NCI-H1092 treated with DMSO at 0.1 percent for 48 hours (cell line): ENCODE measurements at regions not wholly inside any gene's neighbourhood (a gene's known extent, or its start where the extent isn't known, plus 50 kb on each side); places are given as distances from the start of the nearest gene placed in this dataset.

Experiments
- DNase-seq: peaks from one replicate; lab custom pipeline; 2025; lab: John Stamatoyannopoulos, UW

- DNase-seq, result no peak
Observed at GRCh38 chr7:17608114-17608833, 309.8 kb downstream of the AHR start.

DNA sequence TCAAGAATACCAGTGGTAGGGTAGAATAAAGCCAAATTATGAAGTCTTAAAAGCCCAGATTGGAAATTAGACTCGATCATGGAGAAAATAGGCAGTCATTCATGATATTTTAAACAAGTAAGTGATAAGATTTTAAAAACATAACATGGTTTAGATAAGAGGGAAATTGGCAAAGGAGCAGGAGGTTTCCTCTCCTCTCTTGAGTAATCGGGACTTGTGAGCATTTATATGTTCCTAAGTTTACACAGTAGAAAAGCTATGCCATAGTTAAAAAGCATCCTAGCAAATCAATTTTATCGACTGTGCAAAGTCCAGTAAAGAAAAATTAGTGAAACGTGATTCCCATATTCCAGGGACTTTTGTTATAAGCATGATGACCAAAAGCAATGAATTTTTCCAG, 313.2 kb downstream of the AHR start:
- no peak for DNase-seq

- no peak for DNase-seq
Observed at GRCh38 chr7:17613338-17614041, 315.0 kb downstream of the AHR start.

- DNase-seq, result no peak
Observed at GRCh38 chr7:17617380-17617779, 318.9 kb downstream of the AHR start.

GRCh38 chr7:17617857-17618651, 319.6 kb downstream of the AHR start:
- no peak for DNase-seq

- DNase-seq, result no peak
Observed at GRCh38 chr7:17618652-17618974, 320.2 kb downstream of the AHR start.

DNA sequence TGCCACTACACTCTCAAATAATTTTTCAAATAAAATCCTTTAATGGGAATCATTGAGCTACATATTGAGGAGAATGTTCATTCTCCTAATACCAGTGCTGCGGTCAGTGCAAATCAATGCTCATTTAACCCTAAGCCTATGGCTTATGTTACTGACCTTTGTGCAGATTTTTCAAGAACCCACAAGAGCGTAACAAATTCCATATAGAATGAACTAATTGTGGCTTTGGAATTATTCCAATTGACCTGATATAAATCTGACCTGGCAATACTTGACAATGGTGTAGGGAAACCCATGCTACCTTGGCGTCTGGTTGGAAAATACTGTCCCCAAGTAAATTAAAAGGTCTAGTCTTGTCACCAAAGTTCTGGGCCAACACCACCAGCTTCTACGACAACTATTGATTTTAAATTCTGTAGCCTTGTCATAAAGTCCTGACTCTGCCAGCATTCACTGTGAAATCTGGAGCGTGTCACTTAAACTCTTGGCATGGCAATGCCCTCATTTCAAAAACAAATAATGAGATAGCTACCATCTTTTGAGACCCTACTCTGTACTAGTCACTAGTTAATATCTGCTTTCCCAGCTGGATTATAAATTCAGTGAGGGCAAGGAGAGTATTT, 320.9 kb downstream of the AHR start:
- peak; percentile 3 for DNase-seq

DNA sequence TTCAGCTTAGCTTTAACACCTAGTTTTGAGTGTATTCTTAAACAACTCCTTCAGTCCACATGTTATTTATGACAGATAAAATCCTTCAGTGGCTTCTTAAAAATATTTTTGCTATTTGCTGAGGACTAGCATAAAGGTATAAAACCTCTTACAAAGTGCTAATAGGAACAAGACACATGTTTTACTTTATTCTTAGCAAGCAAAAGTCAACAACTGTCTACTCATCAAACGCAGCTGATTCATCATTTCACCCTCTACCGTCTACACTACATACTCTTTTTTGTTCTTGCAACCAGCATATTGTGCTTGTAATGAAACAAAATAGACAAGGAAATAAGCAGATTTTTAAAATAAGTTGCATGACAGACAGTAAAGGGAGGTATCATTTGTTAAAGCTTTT, 319.7 kb downstream of the SNX13 start:
- DNase-seq, result no peak

DNA sequence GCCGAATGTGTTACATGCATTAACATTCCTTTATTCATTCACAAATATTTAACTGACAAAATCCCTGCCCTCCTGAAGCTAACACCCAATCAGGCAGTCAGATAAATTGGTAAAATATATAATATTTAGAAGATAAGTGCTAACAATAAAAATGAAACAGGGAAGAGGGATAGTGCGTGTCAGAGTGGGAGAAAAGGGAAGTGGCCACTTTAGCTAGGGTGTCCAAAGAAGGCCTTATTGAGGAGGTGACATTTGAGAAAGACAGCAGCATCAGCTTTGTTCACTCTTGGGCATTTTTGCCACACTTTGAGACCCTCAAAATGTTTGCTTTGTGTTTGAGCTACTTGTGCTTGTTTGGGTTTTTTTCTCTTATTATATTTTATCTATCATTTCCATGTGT, 317.8 kb downstream of the SNX13 start:
- DNase-seq, result no peak

GRCh38 chr7:17623546-17624185, 316.6 kb downstream of the SNX13 start:
- no peak for DNase-seq

DNA sequence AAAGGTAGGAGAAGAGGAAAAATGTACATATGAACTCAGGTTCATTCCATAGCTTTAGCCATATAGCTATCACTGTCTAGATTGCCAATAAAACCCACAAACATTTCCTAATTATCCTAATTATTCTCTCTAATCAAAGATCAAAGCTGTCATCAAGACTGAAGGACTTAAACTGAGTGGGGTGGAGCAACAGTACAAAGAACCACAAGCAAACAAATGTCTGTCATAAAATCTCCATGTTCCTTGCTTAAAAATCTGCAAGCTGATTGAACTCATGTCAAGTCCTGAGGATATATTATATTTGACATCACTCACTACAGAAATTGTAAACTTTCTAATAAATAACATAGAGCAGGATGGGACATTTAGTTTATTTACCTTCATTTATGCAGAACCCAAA, 315.9 kb downstream of the SNX13 start:
- DNase-seq, result no peak

- DNase-seq, result no peak
Observed at GRCh38 chr7:17625043-17625442, 315.3 kb downstream of the SNX13 start.

DNA sequence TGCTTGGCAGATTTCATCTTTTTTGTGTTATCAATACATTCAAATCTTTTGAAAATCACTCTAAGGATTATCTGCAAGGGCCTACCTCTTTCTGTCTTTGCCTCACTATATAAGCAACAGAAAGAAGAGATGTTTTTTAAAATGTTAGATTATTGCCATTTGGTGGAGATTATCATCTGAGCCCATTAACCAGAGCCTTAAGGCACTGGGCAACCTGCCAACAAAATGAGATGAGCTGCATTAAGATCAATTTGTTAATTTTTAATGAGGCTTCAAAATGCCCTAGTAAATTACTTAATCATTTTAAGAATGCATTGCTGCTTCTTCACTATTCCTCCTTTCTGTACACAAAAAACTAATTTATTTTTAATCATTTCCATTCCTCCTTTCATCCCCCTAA, 314.1 kb downstream of the SNX13 start:
- DNase-seq, result no peak

DNA sequence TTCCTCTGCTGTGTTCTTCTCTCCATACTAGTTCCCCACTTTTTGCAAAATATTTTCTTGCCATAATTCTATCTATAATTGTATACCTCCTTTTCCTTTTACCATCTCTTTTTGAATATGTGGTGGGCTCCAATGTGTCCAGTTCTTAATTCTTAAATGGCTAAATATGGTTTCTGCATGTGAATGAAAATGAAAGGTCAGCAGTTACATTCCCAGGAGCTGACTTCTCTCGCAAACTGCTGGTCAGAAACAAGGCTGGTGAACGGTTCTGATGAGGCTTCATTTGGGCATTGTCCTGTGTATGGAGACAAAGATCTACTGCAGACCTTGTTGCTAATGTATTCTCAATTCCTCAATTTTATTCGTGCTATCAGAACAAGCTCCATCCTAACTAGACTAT, 309.2 kb downstream of the SNX13 start:
- DNase-seq, result no peak

DNA sequence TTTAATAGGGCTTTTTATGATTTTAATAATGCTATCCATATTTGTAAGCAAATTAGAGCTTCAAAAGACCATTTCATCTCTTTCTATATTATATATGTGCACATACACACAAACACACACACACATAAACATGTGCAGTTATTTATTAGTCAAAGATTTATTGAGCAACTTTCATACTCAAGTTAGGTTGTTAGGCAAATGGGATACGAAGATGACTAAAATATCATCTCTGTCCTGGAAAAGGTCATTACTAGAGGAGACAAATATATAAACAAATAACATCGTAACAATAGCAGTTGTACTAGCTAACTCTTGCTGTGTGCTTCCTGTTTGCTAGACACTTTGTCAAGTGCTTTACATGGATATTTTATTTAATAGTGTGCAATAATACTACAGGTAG, 307.9 kb downstream of the SNX13 start:
- no peak for DNase-seq

DNA sequence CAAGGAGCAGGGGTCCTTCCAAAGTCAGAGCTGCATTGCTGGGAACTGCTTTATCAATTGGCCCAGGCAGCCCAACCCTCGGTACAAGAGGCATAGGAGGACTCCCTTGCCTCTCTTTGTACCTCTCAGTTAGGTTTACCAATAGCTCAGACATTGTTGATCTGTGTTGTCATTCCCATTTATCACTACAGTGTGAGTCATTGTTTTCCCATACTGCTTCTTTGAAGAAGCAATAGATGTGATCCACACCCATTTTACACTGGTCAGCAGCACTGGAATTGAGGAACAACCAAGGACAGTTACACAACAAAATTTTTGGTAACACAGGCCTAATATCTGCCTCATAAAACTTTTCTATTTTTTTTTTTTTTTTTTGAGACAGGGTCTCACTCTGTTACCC, 307.2 kb downstream of the SNX13 start:
- no peak for DNase-seq

GRCh38 chr7:17638727-17639126, 301.6 kb downstream of the SNX13 start:
- DNase-seq, result no peak

DNA sequence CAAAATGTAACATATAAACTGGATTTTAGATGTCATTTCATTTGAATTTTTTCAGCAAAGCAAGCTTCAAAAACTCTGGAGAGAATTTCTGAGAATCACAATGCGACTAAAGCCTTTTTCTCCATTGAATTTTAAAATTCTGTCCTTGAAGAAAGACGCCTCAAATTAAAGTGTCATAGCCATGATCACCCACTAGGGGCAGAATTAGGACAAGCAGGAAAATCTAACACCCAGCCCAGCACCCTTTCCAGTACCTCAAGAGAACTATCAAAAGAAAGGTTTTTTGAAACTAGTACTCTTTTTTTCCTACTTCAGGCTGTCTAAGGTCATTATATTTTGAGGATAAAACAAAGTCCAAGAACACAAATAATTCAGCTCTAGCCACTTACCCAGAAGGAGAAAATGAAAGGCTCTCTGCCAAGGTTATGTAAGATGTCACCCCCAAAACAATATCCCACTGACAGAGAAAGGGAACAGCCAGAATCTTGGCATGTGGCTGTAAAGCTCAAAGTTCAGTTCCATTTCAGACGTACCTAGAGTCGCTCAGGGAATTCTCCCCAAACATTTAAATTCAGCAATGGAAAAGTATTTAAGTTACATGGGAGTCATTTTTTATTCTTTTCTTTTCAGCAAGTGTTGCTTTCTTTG, 299.4 kb downstream of the SNX13 start:
- peak; percentile 17 for DNase-seq

DNA sequence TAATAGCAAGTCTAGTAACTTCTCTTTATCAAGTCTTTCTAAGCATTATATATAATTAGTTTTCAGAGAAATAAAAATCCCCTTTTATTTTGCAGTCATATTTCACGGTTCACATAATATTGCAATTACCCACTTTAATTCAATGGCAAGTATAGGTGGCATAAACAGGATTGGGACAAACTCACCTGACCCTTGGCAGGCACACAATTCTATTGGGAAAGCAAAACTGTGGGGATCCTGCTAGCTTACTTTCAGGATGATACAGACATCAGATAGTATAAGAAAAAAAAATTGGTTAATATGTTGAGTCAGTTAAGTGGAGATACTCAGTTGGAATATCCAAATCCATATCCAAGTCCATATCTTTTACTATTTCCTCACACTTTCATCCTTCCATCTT, 294.8 kb downstream of the SNX13 start:
- DNase-seq, result no peak

- DNase-seq, result peak; percentile 15
Observed at GRCh38 chr7:17646253-17646956, 293.9 kb downstream of the SNX13 start.

- no peak for DNase-seq
Observed at GRCh38 chr7:17651341-17651740, 289.0 kb downstream of the SNX13 start.
